Mesenchymal stem cell (in vitro differentiated cells and primary cell): ENCODE measurements at regions not wholly inside any gene's neighbourhood (a gene's known extent, or its start where the extent isn't known, plus 50 kb on each side); places are given as distances from the start of the nearest gene placed in this dataset.

Experiments
- DNase-seq: peaks from one replicate; pipeline ENCODE4 v3.0.0-alpha.2; 2013
- H2AFZ ChIP-seq: one replicate; pipeline ENCODE4 v1.6.1; 2013; ENCODE audit warnings: low read depth, mild to moderate bottlenecking, control low read depth, inconsistent platforms, low read length, moderate library complexity
- H2AK5ac ChIP-seq: 2 replicates; pipeline ENCODE4 v1.6.1; 2013; ENCODE audit warnings: low read length, moderate library complexity, mild to moderate bottlenecking, inconsistent platforms; ENCODE audit not compliant: severe bottlenecking
- H2BK120ac ChIP-seq: one replicate; pipeline ENCODE4 v1.6.1; 2013; ENCODE audit warnings: low read depth, mild to moderate bottlenecking, inconsistent platforms, low read length, moderate library complexity
- H2BK12ac ChIP-seq, 2 experiments: one replicate each; pipeline ENCODE4 v1.6.1; 2013; ENCODE audit warnings: inconsistent platforms in 2 of 2, low read length in 2 of 2, mild to moderate bottlenecking in 2 of 2, moderate library complexity in 2 of 2, control low read depth in 1 of 2
- H2BK15ac ChIP-seq: one replicate; pipeline ENCODE4 v1.6.1; 2013; ENCODE audit warnings: mild to moderate bottlenecking, low read depth, inconsistent platforms; ENCODE audit not compliant: poor library complexity, severe bottlenecking
- H2BK5ac ChIP-seq: 2 replicates; pipeline ENCODE4 v1.6.1; 2013; ENCODE audit warnings: low read depth, mild to moderate bottlenecking, low read length, control low read depth, inconsistent platforms; ENCODE audit not compliant: poor library complexity, severe bottlenecking
- H3K14ac ChIP-seq, 2 experiments: one replicate each; pipeline ENCODE4 v1.6.1; 2013; ENCODE audit warnings: inconsistent platforms in 2 of 2, low read length in 2 of 2, control low read depth in 1 of 2, mild to moderate bottlenecking in 1 of 2, moderate library complexity in 1 of 2
- H3K18ac ChIP-seq, 2 experiments: one replicate each; pipeline ENCODE4 v1.6.1; 2013; ENCODE audit warnings: inconsistent platforms in 2 of 2, low read length in 2 of 2, control low read depth in 1 of 2, low read depth in 1 of 2, mild to moderate bottlenecking in 1 of 2
- H3K23ac ChIP-seq, 2 experiments: one replicate each; pipeline ENCODE4 v1.6.1; 2013; ENCODE audit warnings: inconsistent platforms in 2 of 2, low read length in 2 of 2, mild to moderate bottlenecking in 2 of 2, moderate library complexity in 2 of 2, control low read depth in 1 of 2
- H3K27ac ChIP-seq: 2 replicates; pipeline ENCODE4 v1.5.1; 2013; ENCODE audit warnings: mild to moderate bottlenecking, moderate library complexity, low read length, control low read depth, inconsistent platforms; ENCODE audit not compliant: poor library complexity, severe bottlenecking
- H3K27me3 ChIP-seq, 2 experiments: 2 replicates each; pipeline versions ENCODE4 v1.6.1 to v1.7.0; 2013; ENCODE audit warnings: low read length in 2 of 2, mild to moderate bottlenecking in 2 of 2, moderate library complexity in 2 of 2, control low read depth in 1 of 2, inconsistent platforms in 1 of 2; ENCODE audit not compliant: control insufficient read depth in 1 of 2, insufficient read depth in 1 of 2
- H3K36me3 ChIP-seq, 2 experiments: 2 replicates each; pipeline versions ENCODE4 v1.6.1 to v1.7.0; 2013; ENCODE audit warnings: low read length in 2 of 2, control low read depth in 1 of 2, inconsistent platforms in 1 of 2, low read depth in 1 of 2, mild to moderate bottlenecking in 1 of 2; ENCODE audit not compliant: insufficient read depth in 2 of 2, control insufficient read depth in 1 of 2
- H3K4ac ChIP-seq, 2 experiments: one replicate each; pipeline ENCODE4 v1.6.1; 2013; ENCODE audit warnings: inconsistent platforms in 2 of 2, low read length in 2 of 2, mild to moderate bottlenecking in 2 of 2, moderate library complexity in 2 of 2, control low read depth in 1 of 2, low read depth in 1 of 2
- H3K4me1 ChIP-seq: 2 replicates; pipeline ENCODE4 v1.6.1; 2013; ENCODE audit warnings: low read depth, low read length, control low read depth; ENCODE audit not compliant: control insufficient read depth, insufficient read depth
- H3K4me2 ChIP-seq: 2 replicates; pipeline ENCODE4 v1.6.1; 2013; ENCODE audit warnings: low read length, mild to moderate bottlenecking, inconsistent platforms; ENCODE audit not compliant: poor library complexity, severe bottlenecking
- H3K4me3 ChIP-seq, 2 experiments: 2 replicates each; pipeline versions ENCODE4 v1.5.1 to v1.7.0; 2013; ENCODE audit warnings: low read length in 2 of 2, mild to moderate bottlenecking in 2 of 2, control low read depth in 1 of 2, low read depth in 1 of 2; ENCODE audit not compliant: insufficient read depth in 1 of 2
- H3K79me1 ChIP-seq: replicated peaks from 2 replicates; pipeline ENCODE4 v1.6.1; 2013; ENCODE audit warnings: mild to moderate bottlenecking, control low read depth, low read length, inconsistent platforms; ENCODE audit not compliant: poor library complexity, severe bottlenecking
- H3K9ac ChIP-seq: 2 replicates; pipeline ENCODE4 v1.7.0; 2013; ENCODE audit warnings: mild to moderate bottlenecking, low read length, moderate library complexity
- H3K9me3 ChIP-seq: 2 replicates; pipeline ENCODE4 v1.7.0; 2013; ENCODE audit warnings: mild to moderate bottlenecking, low read length; ENCODE audit not compliant: control insufficient read depth
- H4K8ac ChIP-seq: one replicate; pipeline ENCODE4 v1.6.1; 2013; ENCODE audit warnings: inconsistent platforms, mild to moderate bottlenecking, low read length, moderate library complexity
- H4K91ac ChIP-seq: one replicate; pipeline ENCODE4 v1.6.1; 2013; ENCODE audit warnings: mild to moderate bottlenecking, low read length, inconsistent platforms
- WGBS: methylation state at CpG from one replicate; pipeline ENCODE4 v1.1.7; 2013; ENCODE audit warnings: mixed read lengths; 5-methylcytosine and 5-hydroxymethylcytosine counted together

DNA sequence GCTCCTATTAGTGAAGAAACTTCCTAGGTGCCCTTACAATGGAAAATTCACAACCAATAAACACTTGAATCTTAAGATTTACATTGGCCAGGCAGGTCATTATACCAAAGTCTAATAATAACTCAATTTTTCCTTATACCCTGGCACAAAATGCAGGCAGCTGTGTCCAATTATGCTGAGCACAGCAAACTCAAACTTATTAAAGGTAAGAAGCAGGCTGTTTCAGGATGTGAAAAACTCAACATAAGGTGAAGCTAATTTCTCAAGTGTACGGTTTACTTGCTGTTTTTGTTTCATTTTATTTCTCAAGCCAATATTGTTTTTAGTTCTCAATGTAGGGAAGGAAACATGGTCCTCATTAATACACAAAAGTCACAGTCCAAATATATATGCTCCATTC is 405.1 kb downstream of the KCTD16 start:
- Histone ChIP-seq H3K4ac (no peak overlapping the region), H3K36me3 (no peaks in the 10 kb centered on the region), H2BK120ac (no peak overlapping the region), H2BK5ac (no peak overlapping the region), H3K14ac (no peak overlapping the region), H2BK15ac (no peak overlapping the region), H4K91ac (no peak overlapping the region), H2BK12ac (no peak overlapping the region), H4K8ac (no peak overlapping the region), H2AK5ac (no peak overlapping the region), H3K9ac (no peak overlapping the region), H3K18ac (no peak overlapping the region), H3K4me3 (no peak overlapping the region), H3K9me3 (peaks cover 4% of the 10 kb centered on the region), H3K27ac (no peak overlapping the region), H2AFZ (no peak overlapping the region), H3K4me1 (no peaks in the 10 kb centered on the region), H3K79me1 (no peaks in the 10 kb centered on the region), H3K4me2 (no peak overlapping the region), H3K23ac (no peak overlapping the region), H3K27me3 (no peaks in the 10 kb centered on the region)
- no peak for DNase-seq
- no CpG with 5 or more reads among the region's 1 CpG for WGBS

DNA sequence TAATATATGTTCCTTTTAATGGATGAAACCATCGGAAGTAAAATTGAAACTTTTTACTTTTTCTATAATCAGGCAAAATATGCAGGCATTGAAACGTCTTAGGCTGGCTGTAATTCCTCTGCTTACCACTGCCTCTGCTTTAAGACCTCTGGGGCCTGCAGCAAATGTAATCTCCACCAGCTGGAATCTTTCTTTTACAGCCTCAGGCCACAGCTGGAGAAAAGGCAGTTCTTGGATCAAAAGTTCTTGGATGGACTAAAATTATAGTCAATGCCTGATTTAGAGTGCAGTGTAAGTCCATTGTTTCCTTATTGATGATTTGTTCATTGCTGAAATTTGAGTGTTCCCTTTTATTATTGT is 396.7 kb downstream of the KCTD16 start:
- Histone ChIP-seq H2BK15ac (no peak overlapping the region), H3K27ac (no peak overlapping the region), H3K79me1 (no peaks in the 10 kb centered on the region), H3K4me1 (no peaks in the 10 kb centered on the region), H3K4ac (no peak overlapping the region), H3K14ac (no peak overlapping the region), H3K18ac (no peak overlapping the region), H2BK12ac (no peak overlapping the region), H3K27me3 (no peaks in the 10 kb centered on the region), H2AK5ac (no peak overlapping the region), H3K23ac (no peak overlapping the region), H2BK120ac (no peak overlapping the region), H4K91ac (no peak overlapping the region), H3K9me3 (peaks cover 12% of the 10 kb centered on the region), H3K4me3 (no peak overlapping the region), H3K9ac (no peak overlapping the region), H3K4me2 (no peak overlapping the region), H2BK5ac (no peak overlapping the region), H3K36me3 (no peaks in the 10 kb centered on the region), H4K8ac (no peak overlapping the region), H2AFZ (no peak overlapping the region)
- 66% methylated on average over 2 of the region's 2 CpGs for WGBS
- peak; percentile 59 for DNase-seq

DNA sequence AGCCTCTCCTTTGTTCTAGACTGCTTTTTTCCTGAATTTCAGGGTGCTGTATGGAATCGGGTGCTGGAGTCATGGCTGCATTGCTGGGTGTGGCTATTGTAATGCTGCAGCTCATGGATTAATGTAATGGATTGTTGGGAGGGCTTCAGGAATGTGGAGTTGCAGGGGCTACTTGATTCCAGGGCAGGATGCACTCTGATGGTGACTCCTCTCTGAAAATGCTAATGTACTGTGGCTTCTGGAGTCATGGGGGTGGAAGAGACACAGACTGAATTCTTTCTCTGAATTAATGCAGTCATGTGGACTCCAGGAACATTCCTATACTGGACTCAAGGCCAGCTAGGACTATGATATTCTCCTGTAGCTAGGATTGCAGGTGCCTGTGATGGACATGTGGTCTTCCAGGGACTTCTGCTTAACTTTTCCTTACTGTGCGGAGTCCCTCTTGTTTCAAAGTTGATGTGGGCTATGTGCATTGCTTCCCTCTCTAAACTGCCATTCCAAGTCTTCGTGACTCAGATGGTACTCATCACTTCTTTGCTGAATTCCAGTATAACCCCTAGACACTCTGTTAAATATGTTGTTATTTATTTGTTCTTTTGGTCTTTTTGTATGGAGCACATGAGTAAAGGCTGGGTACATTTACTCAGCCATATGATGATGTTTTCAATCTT is 396.2 kb downstream of the KCTD16 start:
- Histone ChIP-seq H2BK12ac (no peak overlapping the region), H3K18ac (no peak overlapping the region), H3K79me1 (no peaks in the 10 kb centered on the region), H2BK15ac (no peak overlapping the region), H2BK5ac (no peak overlapping the region), H3K4me3 (no peak overlapping the region), H2BK120ac (no peak overlapping the region), H3K27me3 (no peaks in the 10 kb centered on the region), H3K9me3 (peaks cover 12% of the 10 kb centered on the region), H2AFZ (no peak overlapping the region), H3K23ac (no peak overlapping the region), H3K9ac (no peak overlapping the region), H3K4me1 (no peaks in the 10 kb centered on the region), H4K91ac (no peak overlapping the region), H2AK5ac (no peak overlapping the region), H3K27ac (no peak overlapping the region), H3K14ac (no peak overlapping the region), H4K8ac (no peak overlapping the region), H3K36me3 (no peaks in the 10 kb centered on the region), H3K4me2 (no peak overlapping the region), H3K4ac (no peak overlapping the region)
- DNase-seq = peak; percentile 69
- WGBS = 50% methylated on average over 3 of the region's 3 CpGs

DNA sequence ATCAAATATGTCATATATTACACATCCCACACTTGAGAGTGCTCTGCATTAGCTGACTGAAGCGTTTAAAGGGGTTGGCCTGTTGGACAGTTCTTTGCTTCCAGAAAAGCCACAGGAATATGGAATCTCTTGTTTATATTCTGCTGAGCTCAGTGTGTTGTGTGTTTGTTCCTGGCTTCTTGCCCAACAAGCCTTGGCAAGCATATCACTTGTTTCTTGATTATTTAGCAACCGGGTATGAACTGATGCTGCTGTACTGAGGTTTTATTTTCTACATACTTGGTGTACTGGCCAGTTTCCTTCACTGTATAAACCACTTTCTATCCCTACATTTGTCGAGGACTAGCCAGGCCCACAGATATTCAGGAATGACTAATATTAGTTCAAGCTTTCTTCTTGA is 378.9 kb downstream of the KCTD16 start:
- Histone ChIP-seq H3K27ac (no peak overlapping the region), H2BK120ac (no peak overlapping the region), H2AK5ac (no peak overlapping the region), H3K4me2 (no peak overlapping the region), H2BK15ac (no peak overlapping the region), H4K91ac (no peak overlapping the region), H3K9me3 (no peaks in the 10 kb centered on the region), H2BK5ac (no peak overlapping the region), H3K79me1 (no peaks in the 10 kb centered on the region), H3K36me3 (no peaks in the 10 kb centered on the region), H3K14ac (no peak overlapping the region), H2BK12ac (no peak overlapping the region), H3K18ac (no peak overlapping the region), H4K8ac (no peak overlapping the region), H3K4ac (no peak overlapping the region), H2AFZ (no peak overlapping the region), H3K9ac (no peak overlapping the region), H3K4me1 (no peaks in the 10 kb centered on the region), H3K27me3 (no peaks in the 10 kb centered on the region), H3K4me3 (no peak overlapping the region), H3K23ac (no peak overlapping the region)
- DNase-seq = peak; percentile 90
- WGBS = 13% methylated on average over 1 of the region's 3 CpGs
